NCI-H446 (cell line): ENCODE measurements at regions not wholly inside any gene's neighbourhood (a gene's known extent, or its start where the extent isn't known, plus 50 kb on each side); places are given as distances from the start of the nearest gene placed in this dataset.

Experiments used
- DNase-seq, 2 experiments: peaks; one replicate each; lab custom pipeline; 2025; lab: John Stamatoyannopoulos, UW

DNA sequence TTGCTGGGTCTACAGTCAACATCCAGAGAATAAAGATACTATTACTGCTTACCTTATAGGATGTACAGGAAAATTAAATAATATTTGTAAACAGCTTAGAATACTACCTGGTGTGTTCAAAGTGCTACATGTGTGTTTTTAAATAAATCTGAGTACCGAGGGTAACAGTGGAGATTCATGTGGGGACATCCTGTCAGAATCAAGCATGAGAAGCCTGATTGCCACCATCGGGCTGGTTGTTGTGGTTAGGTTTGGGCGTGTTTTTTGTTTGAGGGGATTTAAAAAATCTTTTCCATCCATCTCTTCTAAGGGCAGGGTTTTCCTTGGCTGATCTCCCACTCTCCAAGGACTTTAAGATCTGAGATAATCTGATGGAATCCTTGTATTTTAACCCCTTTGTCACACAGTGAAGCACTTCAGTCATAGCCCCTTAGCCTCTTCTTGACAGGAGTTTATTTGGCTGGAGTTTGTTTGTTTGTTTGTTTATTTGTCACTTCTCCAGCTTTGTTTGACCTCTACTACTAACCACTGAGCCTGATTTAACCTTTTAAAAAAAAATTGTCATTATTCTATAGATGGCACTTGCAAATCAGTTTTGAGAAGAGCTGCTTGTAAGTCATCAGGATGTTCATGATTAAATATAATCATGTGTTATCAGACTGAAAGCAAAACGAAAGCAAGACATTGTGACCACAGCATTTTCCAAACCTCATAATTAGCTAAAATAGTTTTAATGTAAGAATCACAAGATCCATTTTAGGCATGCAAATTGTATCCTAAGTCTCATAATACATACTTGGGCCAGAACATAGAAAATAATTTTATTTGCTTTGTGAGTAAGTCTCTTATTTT, 72.8 kb upstream of the RARB start:
- DNase-seq = no peak

DNA sequence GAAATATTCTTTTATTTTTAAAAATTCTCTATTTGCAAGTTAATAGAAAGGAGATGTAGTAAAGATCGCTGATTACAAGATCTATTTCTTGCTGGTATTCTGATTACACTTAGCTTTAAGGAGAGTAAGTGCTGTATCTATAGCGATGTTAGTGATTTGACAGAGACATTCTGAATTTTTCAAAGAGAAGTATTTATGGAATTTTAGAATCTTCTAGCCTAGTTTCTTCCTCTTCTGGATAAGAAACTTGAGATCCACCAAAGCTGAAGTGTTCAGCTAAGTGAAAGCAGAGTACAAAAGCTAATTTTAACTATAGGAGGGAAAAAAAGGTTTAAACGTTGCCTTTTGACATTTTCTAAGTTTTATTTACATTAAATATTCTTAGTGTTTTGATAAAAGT, 72.1 kb upstream of the RARB start:
- no peak for DNase-seq

- no peak for DNase-seq
These were observed 65.9 kb upstream of the RARB start for GRCh38 chr3:25362118-25362517.

DNA sequence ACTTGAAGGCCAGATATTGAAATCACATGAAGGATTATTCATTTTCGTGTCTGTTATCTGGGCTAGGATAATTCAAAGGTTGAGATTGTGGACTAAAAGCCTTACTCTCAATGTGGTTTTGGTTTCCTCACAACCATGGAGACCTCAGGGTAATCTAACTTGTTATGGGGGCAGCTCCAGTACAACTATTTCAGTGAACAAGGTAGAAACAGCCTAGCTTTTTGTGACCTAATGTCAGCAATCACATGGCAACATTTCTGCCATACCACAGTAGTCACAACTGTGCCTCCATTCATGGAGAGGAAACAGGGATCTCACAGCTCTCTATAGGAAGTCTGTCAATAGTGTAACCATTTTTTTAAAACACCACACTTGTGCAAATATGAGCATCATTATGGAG, 62.4 kb upstream of the RARB start:
- no peak for DNase-seq

DNA sequence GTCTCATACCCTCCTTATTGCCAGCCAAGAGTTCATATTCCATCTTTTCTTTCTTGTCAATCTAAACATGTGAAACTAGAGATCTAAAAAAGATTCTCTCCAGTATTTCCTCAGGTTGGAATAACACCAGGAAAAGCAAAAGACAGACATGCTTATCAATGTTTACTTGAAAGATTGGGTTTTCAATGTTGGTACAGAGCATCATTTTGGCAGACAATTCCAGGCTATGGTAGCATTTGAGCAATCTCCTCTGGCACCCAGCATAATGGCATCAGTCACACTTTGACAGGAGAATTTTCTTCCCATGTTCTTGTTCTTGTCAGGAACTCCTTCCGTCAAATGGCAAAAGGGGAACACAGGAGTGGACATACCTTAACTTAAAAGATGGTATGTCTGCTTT, 61.0 kb upstream of the RARB start:
- DNase-seq = no peak

DNA sequence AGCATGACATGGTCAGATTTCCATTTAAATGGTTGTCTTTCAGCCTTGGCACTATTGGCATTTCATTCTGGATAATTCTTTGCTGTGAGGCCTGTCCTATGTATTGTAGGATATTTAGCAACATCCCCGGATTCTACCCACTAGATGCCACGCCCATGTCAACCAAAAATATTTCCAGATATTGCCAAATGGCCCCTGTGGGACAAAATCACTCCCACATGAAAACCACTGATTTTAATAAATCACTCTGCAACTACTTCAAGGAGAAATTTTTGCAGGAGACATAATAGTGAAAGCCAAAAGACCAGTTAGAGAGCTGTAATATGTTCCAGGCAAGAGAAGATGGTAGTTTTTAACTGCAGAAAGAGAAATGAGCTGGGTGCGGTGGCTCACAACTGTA, 55.9 kb upstream of the RARB start:
- DNase-seq = no peak

- DNase-seq = no peak
These were observed 51.7 kb upstream of the RARB start for GRCh38 chr3:25376340-25376739.

GRCh38 chr3:25377042-25377441, 51.0 kb upstream of the RARB start:
- DNase-seq = no peak
